HG02870 (cell line): ENCODE measurements at regions not wholly inside any gene's neighbourhood (a gene's known extent, or its start where the extent isn't known, plus 50 kb on each side); places are given as distances from the start of the nearest gene placed in this dataset.
A peak's percentile ranks its signal among the peaks of the same experiment; 100 is the strongest.
"Not testable (repeated sequence)": the region's sequence is repeated elsewhere in the genome, so short reads cannot be mapped to it uniquely, and the experiment has no call there.

Experiments
- ATAC-seq: cut with Tn5 transposase; IDR thresholded peaks from one replicate; pipeline ENCODE4 v1.9.1; 2021; ENCODE audit warnings: mild to moderate bottlenecking, moderate library complexity; ENCODE audit not compliant: unreplicated experiment

- ATAC-seq = not testable (repeated sequence)
Measured at GRCh38 chr10:46095943-46096342, 49.9 kb upstream of the MSMB start.

- ATAC-seq = no peak
Measured at GRCh38 chr10:46096446-46096845, 50.4 kb upstream of the MSMB start.

GRCh38 chr10:46096909-46097575 is 51.0 kb upstream of the MSMB start:
- no peak for ATAC-seq

GRCh38 chr10:46097576-46098317 is 51.7 kb upstream of the MSMB start:
- no peak for ATAC-seq

- no peak for ATAC-seq
Measured at GRCh38 chr10:46098386-46098785, 52.3 kb upstream of the MSMB start.

GRCh38 chr10:46098925-46099324 is 52.9 kb upstream of the MSMB start:
- not testable (repeated sequence) for ATAC-seq

- no peak for ATAC-seq
Measured at GRCh38 chr10:46104071-46104585, 58.1 kb upstream of the MSMB start.

GRCh38 chr10:46105416-46105815 is 59.3 kb upstream of the MSMB start:
- ATAC-seq = not testable (repeated sequence)

GRCh38 chr10:46105856-46106409 is 59.9 kb upstream of the MSMB start:
- ATAC-seq = peak; percentile 34

GRCh38 chr10:46106410-46107255 is 60.6 kb upstream of the MSMB start:
- peak; percentile 96 for ATAC-seq

- ATAC-seq = not testable (repeated sequence)
Measured at GRCh38 chr10:46108158-46108499, 62.1 kb upstream of the MSMB start.

- ATAC-seq = not testable (repeated sequence)
Measured at GRCh38 chr10:46154271-46154670, 108.2 kb upstream of the MSMB start.

- not testable (repeated sequence) for ATAC-seq
Measured at GRCh38 chr10:46154683-46155082, 108.6 kb upstream of the MSMB start.

- ATAC-seq = not testable (repeated sequence)
Measured at GRCh38 chr10:46156866-46157265, 110.8 kb upstream of the MSMB start.

- ATAC-seq = no peak
Measured at GRCh38 chr10:46169736-46170135, 117.1 kb upstream of the ANTXRL start.

GRCh38 chr10:46170789-46171188 is 116.0 kb upstream of the ANTXRL start:
- no peak for ATAC-seq

- ATAC-seq = no peak
Measured at GRCh38 chr10:46171661-46172060, 115.1 kb upstream of the ANTXRL start.

- no peak for ATAC-seq
Measured at GRCh38 chr10:46175296-46175695, 111.5 kb upstream of the ANTXRL start.

GRCh38 chr10:46175831-46176230 is 111.0 kb upstream of the ANTXRL start:
- ATAC-seq = no peak

- ATAC-seq = not testable (repeated sequence)
Measured at GRCh38 chr10:46187431-46187830, 99.4 kb upstream of the ANTXRL start.

GRCh38 chr10:46197050-46197449 is 89.7 kb upstream of the ANTXRL start:
- ATAC-seq = no peak
